ENCODE measurements at regions not wholly inside any gene's neighbourhood (a gene's known extent, or its start where the extent isn't known, plus 50 kb on each side); places are given as distances from the start of the nearest gene placed in this dataset.
A peak's percentile ranks its signal among the peaks of the same experiment; 100 is the strongest.
"Not testable (repeated sequence)": the region's sequence is repeated elsewhere in the genome, so short reads cannot be mapped to it uniquely, and the experiment has no call there.

DNA sequence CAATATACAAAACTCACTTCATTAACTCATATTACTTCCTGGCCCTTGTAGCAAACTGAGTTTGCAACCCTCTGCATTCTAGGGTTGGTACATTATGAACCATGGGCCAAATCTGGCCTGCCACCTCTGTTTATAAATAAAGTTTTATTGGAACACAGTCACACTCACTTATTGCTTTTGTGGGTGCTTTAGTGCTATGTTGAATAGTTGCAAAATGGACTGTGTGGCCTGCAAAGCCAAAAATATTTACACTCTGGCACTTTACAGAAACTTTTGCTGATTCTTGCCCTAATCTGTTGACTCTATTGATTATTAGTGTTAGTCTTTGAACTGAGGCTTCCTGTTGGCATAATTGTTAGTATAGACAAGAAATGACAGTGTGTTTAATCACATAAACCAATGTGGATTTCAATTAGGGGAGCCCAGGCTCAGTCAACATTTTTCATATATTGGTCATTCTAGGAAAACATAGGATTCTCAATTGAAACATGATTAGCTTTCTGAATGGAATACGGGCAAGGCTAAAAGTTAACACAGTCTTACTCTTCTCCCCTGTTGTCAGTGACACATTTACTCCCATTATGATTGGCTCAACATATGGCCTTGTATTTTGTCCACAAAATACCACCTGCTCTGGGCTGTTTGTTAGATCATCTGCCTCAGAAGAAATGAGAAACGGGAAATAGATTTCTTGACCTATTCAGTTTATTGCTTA, 241.9 kb upstream of the ZFP64 start:
- no peak for DNase-seq (ENCODE audit: low read depth)

DNA sequence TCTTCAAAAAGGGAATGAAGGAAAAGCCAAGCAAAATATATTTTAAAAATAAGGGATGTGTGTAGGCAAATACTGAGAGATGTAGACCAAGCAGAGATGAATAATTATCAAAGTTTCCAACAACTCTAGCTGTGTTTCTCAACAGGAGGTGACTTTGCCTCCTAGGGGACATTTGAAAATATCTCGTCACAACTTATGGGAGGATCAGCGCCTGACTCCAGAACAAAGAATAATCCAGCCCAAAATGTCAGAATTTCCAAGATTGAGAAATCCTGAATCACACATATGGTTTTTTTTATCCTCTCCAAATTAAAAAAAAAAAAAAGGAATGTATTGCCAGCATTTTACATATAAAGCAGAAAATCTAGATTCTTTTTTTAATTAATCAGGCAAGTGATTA, 241.2 kb upstream of the ZFP64 start:
- no peak for DNase-seq (ENCODE audit: low read depth)

DNA sequence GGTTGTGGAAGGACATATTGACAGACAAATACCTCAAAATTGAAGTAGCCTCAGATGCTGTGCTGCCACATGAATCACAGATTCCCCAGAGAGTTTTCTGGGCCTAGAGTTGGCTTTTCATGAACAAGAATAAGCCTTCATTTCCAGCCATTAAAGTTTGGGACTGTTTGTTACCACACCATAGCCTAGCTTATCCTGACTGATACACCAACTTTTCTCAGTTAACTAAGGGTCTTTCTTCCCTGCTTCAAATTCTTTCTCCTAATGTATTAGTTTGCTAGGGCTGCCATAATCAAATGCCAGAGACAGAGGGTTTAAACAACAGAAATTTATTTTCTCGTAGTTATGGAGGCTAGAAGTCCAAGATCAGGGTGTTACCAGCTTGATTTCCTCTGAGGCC, 237.4 kb upstream of the ZFP64 start:
- DNase-seq (ENCODE audit: low read depth) = no peak

DNA sequence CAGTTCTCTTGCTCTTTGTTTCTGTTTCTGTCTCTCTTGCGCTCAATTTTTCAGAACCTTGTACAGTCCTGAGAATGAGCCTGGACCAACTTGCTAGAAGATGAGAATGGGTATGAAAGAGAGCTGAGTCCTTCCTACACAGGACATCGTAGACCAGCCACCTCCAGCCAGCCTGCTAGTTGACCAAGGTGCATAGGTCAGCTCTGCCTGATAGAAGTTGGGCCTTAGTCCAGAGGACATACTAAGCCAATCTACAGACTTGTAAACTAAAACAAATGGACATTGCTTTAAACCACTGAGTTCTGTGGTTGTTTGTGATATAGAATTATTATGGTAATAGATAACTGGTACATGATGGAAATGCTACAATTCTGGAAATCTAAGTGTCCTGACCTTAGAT, 236.4 kb upstream of the ZFP64 start:
- DNase-seq (ENCODE audit: low read depth) = no peak

DNA sequence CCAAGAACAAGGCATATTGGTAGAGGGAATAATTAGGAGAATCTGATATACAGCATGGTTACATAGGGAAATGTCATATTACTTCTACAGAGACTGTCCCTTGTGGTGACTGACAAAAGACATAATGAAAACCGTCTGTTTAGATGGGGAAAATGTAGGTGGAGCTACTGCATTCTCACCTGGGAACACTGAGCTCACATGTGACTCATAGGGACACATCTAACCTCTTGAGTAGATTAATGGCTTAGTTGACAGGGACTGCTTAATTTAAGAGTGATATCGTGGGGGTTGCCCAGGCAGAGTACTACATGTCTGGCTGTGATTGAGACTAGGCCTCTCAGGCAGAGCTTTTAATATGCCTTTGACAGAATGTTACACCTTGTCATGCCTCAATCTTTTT, 235.3 kb upstream of the ZFP64 start:
- DNase-seq (ENCODE audit: low read depth) = no peak

DNA sequence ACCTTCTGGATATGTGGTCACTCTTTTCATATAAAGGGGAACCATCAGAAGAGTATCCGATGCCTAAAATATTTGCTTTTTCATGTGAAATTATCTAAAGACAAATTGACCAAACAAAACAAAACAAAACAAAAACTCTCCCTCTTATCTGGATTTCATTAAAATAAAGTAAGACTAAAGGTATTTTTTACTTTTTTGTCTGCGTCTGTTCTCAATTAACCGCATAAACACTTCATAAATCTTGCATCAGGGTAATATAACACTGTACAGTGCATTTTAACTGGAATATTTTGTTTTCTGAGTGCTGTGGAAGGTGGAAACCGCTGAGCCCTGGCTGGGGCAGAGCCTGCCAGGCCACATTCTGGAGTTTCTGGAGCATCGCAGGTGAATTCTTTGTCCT, 234.1 kb upstream of the ZFP64 start:
- no peak for DNase-seq (ENCODE audit: low read depth)

DNA sequence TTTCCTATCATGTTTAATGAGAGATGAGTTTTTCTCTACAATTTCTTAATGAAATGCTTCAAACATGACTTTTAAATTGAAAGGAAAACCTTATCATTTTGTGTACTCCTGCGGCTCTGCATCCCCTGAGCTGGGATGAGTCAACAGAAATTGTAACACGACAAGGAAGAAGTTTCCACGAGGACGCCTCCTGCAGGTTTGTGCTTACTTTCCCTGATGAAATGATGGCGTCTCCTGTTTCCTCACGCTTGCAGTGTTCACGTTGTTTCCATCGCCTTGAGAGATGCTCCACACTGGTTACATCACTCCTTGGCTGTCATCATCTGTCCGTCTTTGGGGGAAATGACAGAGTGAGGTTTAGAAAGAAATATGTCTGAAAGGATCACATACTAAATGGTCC, 233.7 kb upstream of the ZFP64 start:
- DNase-seq (ENCODE audit: low read depth) = no peak

DNA sequence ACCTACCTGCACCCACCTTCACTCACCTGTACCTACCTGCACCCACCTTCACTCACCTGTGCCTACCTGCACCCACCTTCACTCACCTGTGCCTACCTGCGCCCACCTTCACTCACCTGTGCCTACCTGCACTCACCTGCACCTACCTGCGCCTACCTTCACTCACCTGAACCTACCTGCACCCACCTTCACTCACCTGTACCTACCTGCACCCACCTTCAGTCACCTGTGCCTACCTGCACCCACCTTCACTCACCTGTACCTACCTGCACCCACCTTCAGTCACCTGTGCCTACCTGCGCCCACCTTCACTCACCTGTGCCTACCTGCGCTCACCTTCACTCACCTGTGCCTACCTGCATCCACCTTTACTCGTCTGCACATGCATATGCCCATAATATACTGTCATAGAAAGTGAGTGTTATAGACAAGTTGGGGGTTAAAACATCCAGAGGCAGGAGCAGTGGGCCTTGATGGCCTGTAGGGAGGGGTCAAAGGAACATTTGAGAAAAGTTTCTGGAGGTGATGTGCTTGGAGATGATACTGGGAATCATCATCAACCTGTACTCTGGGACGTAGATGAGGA, 232.9 kb upstream of the ZFP64 start:
- not testable (repeated sequence) for DNase-seq (ENCODE audit: low read depth)

DNA sequence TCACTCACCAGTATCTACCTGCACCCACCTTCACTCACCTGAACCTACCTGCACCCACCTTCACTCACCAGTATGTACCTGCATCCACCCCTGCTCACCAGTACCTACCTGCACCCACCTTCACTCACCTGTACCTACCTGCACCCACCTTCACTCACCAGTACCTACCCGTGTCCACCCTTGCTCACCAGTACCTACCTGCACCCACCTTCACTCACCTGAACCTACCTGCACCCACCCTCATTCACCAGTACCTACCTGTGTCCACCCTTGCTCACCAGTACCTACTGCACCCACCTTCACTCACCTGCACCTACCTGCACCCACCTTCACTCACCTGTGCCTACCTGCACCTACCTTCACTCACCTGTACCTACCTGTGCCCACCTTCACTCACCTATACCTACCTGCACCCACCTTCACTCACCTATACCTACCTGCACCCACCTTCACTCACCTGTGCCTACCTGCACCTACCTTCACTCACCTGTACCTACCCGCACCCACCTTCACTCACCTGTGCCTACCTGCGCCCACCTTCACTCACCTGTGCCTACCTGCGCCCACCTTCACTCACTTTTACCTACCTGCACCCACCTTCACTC, 232.1 kb upstream of the ZFP64 start:
- not testable (repeated sequence) for DNase-seq (ENCODE audit: low read depth)

DNA sequence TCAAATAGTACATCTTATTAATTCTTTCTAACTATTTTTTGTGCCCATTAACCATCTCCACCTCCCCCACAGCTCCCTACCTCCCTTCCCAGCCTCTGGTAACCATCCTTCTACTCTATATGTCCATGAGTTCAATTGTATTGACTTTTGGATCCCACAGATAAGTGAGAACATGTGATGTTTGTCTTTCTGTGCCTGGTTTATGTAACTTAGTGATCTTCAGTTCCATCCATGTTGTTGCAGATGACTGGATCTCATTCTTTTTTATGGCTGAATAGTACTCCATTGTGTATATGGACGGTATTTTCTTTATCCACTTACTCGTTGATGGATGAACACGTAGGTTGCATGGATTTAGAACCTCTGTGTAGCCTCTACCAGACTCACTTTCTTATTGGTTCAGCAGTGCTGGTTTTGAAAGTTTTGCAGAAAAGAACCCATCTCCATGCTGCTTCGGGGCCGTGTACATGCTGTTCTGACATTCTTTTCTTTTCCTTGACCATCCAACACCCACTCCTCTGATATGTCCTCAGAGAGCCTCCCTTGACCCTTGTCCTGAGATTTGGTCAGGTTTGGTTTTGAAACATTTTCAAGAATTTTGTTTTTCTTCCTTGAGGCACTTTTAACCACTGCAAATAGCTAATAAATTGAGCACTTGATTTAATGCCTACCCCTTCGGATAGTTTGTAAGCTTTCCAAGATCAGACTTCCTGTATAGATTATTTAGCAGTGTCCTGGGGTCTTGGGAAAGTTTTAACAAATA, 231.2 kb upstream of the ZFP64 start:
- no peak for DNase-seq (ENCODE audit: low read depth)

DNA sequence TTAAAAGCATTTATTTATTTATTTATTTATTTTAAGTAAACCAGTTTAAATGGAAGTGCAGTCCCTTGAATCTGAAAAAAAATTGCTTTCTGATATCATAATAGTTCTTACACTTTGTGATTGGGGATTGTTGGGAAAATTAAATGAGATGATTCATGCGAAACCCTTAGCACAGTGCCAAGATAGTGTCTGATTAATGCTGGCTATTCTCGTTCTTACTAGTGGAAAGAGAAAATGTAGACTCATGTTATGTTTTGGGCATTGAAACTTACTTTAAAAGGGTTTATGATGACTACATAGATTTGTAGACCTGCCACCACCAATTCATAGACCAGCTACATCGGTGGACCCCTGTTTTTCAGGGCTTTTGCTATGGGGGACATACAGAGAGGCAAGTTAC, 229.2 kb upstream of the ZFP64 start:
- DNase-seq (ENCODE audit: low read depth) = no peak

DNA sequence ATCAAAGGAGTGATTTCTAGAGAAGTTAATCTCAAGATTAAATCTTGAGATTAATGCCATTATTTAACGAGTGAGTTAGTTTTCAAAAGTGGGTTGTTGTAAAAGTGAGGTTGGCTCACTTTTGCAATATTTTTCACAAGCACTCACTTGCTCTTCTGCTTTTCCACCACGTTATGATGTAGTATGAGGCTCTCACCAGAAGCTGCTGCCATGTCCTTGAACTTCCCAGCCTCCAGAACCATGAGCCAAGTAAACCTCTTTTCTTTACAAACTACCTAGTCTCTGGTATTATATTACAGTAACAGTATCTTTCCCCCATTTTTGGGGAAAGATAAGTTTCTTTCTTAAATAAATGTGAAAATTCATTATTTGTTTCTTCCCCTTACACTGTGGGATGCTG, 227.6 kb upstream of the ZFP64 start:
- DNase-seq (ENCODE audit: low read depth) = no peak

DNA sequence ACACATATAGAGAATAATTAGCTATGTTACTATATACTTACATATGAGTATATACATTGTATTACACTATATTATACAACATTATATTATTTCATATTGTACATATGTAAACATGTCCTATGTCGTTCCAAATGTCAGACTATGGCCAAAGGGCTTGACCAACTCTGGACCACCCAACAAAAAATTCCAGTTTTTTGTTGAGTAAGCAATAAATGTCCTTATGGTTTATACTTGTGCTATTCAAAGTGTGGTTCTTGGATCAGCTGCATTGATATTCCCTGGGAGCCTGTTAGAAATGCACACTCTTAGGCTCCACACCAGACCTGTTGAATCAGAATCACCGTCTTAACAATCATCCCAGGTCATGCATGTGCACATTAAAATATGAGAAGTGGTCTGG, 225.4 kb upstream of the ZFP64 start:
- no peak for DNase-seq (ENCODE audit: low read depth)

DNA sequence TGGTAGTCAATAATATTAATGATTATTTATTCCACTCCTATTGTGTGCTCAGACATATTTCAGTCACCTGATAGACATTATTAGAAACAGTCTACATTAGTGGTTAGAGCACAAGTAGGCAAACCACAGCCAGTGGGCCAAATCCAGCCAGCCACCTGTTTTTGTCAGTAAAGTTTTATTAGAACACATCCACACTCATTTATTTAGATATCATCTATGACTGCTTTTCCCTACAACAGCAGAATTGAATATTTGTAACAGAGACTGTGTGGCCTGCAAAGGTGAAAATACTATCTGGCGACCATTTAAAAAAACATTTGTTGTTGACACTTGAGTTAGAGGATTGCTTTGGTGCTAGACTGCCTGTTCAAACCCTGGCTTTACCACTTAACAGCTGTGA, 220.0 kb upstream of the ZFP64 start:
- no peak for DNase-seq (ENCODE audit: low read depth)

DNA sequence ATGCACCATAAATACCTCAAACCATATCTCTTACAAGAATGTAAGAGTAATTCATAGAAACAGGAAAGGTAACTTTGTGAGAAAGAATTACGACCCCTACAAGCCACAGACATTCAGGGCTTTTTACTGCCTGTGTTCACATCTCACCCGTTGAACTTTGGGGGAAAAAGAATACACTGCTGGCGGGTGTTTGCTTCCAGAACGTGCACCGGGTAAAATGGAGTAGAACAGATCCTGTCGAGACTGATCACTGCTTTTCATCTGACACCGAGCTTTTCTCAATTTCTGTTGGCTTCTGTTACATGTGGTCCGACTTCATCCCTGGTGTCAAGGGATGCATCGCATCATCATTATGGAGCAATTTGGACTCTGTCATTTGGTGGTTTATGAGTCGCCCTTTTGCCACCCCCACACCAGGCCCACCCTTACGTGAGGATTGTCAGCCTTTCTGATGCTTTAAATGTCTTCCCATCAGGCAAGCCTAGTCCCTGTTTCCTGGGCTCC, 219.2 kb upstream of the ZFP64 start:
- no peak for DNase-seq (ENCODE audit: low read depth)

DNA sequence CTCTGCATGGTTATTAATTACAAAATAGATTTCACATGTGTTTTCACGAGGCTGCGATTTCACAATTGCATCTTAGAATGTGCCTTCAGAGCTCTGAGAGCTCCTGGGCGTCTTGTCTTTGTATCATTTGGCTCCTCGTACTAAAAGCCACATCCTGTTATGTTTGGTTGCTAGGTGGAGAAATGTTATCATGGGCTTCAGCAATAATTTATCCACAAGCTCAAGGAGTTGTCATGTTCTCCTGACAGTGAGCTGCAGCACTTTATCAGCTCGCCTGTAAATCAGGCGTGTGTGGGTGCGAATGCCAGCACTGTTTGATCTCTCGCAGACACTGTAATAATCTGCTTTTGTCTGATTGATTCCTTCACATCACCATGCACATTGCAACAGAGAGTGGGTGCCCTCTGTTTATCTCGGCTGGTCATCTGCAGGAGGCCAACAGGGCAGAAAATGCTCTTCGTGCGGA, 218.6 kb upstream of the ZFP64 start:
- DNase-seq (ENCODE audit: low read depth) = peak; percentile 28

DNA sequence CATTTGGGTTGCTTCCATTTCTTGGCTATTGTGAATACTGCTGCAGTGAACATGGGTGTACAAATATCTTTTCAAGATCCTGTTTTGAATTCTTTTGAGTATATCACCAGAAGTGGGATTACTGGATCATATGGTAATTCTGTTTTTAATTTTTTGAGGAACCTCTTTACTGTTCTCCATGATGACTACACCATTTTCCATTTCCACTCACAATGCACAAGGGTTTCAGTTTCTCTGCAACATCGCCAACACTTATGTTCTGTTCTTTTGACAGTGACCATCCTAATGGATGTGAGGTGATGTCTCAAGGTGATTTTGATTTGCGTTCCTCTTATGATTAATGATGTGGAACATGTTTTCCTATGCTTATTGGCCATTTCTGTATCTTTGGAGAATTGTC, 214.4 kb upstream of the ZFP64 start:
- DNase-seq (ENCODE audit: low read depth) = no peak

DNA sequence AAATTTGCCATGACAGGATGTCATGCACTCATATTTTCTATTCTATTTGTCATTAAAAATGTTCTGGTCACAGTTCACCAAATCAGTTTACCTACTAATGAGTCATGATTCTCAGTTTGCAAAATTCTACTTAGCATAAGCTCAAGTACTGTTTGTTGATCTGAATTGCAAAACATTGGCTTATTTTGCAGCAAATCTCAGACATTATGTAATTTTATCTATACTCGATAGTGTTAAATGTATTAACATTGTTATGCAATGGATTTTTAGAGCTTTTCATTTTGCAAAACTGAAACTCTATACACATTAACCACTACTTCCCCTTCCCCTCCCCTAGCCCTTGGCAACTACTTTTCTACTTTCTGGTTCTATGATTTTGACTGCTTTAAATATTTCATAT, 213.8 kb upstream of the ZFP64 start:
- DNase-seq (ENCODE audit: low read depth) = no peak

DNA sequence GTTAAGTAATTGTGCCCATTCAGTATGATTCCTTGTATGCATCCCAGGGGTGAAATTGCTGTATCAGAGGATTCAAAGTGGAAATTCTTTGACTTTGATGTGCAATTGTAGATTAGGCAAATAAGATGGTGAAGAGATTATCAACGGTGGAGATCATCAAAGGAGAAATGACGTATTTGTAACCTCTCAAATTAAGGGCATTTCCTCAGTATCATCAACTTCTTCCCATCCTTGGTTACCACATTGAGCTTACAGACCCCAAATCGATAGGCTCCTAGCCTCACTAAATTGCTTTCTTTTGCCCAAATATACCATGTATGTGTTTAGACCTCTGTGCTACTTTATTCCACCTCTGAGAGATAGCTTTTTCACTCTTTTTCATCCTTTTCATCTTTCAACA, 213.1 kb upstream of the ZFP64 start:
- DNase-seq (ENCODE audit: low read depth) = no peak

DNA sequence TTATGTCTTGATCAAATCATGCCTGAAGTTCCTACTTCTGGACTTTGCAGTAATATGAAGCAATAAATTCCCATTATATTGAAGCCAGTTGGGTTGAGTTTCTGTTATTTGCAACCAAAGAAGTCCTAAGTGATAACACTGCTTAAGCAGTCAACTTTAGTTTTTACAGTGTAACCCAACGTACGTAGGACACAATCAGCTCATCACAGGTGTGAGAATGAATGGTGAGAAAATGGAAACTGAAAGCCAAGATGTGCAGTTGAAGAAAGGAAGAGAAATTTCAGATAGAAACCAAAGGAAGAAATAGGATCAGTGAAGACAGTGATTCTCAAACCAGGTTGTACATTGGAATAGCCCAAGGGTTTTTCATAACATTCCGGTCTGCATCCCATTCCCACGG, 211.4 kb upstream of the ZFP64 start:
- DNase-seq (ENCODE audit: low read depth) = no peak

DNA sequence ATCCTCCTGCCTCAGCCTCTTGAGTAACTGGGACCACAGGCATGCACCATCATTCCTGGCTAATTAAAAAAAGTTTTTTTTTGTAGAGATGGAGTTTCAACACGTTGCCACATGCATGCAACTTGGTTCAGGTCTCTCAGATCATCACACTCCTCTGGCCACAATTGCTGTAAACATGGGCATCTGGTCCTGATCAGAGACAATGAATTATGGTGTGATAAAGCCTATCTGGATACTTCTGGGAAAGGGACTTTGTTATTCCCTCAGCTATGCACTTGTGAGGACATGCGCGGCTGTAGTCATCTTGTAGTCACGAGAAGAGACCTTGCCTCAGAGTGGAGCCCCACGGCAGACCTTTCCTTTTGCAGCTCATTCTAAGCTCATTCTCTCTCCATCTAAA, 210.9 kb upstream of the ZFP64 start:
- no peak for DNase-seq (ENCODE audit: low read depth)

DNA sequence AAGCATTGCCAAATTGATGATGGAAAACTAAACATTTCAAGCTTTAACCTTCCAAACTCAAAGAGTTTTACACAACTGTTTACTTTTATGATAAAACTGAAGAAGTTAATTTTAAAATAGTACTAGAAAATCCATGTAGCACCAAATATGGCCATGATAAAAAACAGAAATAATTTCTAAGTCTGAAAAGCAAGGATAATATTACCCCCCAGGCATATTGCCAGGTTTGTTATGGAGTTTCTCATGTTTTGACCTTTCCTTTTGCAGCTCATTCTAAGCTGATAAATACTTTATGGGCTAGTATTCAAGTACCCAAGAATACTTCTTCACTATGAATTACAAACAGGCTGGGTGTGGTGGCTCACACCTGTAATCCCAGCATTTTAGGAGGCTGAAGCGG, 209.9 kb upstream of the ZFP64 start:
- no peak for DNase-seq (ENCODE audit: low read depth)

DNA sequence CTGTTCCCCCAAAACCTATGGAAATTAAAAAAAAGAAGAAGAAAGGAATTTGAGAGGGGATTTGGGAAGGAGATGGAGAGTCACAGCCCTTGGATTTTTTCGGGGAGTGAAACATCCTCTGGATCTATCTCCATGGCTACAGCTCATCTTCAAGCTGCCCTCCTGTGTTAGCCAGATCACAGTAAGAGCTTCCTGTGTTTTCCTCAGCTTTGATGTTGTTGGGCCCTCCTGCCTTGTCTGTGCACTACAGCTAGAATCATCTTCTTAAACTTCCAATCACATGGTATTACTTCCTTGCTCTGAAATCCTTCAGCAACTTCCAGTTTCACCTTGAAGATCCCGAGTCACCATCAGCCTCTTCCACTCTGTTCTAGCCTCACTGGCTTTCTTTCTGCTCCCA, 207.8 kb upstream of the ZFP64 start:
- no peak for DNase-seq (ENCODE audit: low read depth)

Measured in stimulated activated CD8-positive, alpha-beta memory T cell treated with anti-CD3 and anti-CD28 coated beads, Interleukin-12 subunit alpha, Interleukin-12 subunit beta, amount 100 ng/mL, for 1 hour (primary cell).